HAP-1 (cell line): ENCODE measurements at regions not wholly inside any gene's neighbourhood (a gene's known extent, or its start where the extent isn't known, plus 50 kb on each side); places are given as distances from the start of the nearest gene placed in this dataset.

Experiments
- DNase-seq, 2 experiments: peaks; one replicate each; pipeline ENCODE4 v3.0.0-alpha.2; 2016 to 2020; ENCODE audit warnings: low spot score in 2 of 2
- H3K27me3 ChIP-seq: fragments of 250-450 bp; sonication (Bioruptor Pico); 2 replicates; pipeline ENCODE4 v1.5.1; 2020; ENCODE audit warnings: low read depth, mild to moderate bottlenecking, moderate library complexity
- H3K36me3 ChIP-seq: fragments of 250-450 bp; sonication (Bioruptor Pico); replicated peaks from 2 replicates; pipeline ENCODE4 v1.5.1; 2020; ENCODE audit warnings: mild to moderate bottlenecking
- H3K4me1 ChIP-seq: fragments of 250-450 bp; sonication (Bioruptor Pico); 2 replicates; pipeline ENCODE4 v1.5.1; 2020; ENCODE audit warnings: mild to moderate bottlenecking
- H3K4me3 ChIP-seq: fragments of 250-450 bp; sonication (Bioruptor Pico); 2 replicates; pipeline ENCODE4 v1.5.1; 2020; ENCODE audit warnings: mild to moderate bottlenecking, moderate library complexity
- H3K9me3 ChIP-seq: fragments of 250-450 bp; sonication (Bioruptor Pico); 2 replicates; pipeline ENCODE4 v1.5.1; 2020; ENCODE audit warnings: mild to moderate bottlenecking, moderate library complexity
- in situ Hi-C: fragments of 300-500 bp; cut with MboI; formaldehyde crosslinking; loops from 3 replicates; pipeline ENCODE4 v1.14.3; 2020; ENCODE audit warnings: low sequenced_read_pairs, inconsistent platforms, mixed read lengths

DNA sequence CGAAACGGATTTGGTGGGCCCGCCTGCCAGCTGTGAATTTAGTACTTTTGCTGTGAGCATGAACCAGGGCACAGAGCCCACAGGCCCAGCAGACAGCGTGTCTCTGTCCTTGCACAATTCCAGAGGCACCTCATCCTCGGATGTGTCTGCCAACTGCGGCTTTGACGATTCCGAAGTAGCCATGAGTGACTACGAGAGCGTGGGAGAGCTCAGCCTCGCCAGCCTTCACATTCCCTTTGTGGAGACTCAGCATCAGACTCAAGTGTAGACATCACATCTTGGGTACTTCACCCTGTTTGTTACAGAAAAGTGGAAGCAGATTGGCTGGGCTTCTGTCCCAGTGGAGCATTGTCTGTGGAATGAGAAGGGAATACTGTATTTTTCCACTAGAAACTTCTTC lies 78.6 kb upstream of the MTNR1B start:
- no peak overlapping the region for H3K4me3 ChIP-seq
- DNase-seq: no peak
- H3K9me3 ChIP-seq: no peaks in the 10 kb centered on the region
- in situ Hi-C loops: no loop called here
- H3K36me3 ChIP-seq: no peaks in the 10 kb centered on the region
- H3K27me3 ChIP-seq: no peaks in the 10 kb centered on the region
- no peaks in the 10 kb centered on the region; the same call in 1 of the 2 replicates for H3K4me1 ChIP-seq

DNA sequence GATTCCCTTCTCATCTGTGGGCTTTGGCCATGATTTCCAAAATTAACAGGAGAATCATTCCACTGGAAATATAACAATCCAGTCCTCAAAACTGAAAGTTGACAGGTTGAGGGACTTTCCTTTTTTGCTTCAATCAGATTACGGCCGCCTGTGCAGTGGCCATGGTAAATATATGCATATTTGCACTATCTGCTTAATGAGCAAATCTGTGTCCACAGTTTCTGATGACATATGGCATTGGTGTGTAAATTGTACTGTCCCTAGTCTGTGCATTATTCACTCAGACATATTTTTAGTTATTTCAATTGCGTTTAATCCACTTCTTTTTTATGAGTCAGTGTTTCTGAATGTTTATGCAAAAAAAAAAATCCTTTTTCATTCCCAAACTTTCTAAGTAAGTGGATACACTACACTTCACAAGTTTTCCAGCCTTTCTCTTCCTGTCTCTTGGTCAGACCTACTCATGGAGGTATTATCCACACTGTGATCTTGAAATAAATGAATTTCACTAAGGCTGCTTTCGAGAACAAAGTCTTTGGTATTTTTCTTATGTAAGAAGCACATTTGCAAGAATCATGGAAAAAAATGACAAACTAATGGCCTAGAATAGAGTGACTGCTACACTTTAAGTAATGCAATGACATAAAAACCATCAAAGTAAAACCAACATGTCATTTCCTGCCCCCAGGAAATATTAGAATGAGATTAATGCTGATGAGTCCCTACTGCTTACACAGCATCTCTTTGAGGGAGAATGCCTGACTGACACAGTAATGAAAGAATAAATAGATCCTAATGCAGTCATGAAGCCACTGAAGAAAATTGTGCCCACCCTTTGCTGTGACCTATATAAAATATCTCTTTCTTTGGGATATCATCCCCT lies 76.4 kb upstream of the MTNR1B start:
- no peak overlapping the region for H3K4me3 ChIP-seq
- no peaks in the 10 kb centered on the region for H3K36me3 ChIP-seq
- in situ Hi-C loops: no loop called here
- H3K9me3 ChIP-seq: no peaks in the 10 kb centered on the region
- no peaks in the 10 kb centered on the region; the same call in 1 of the 2 replicates for H3K4me1 ChIP-seq
- peak in 1 of 2 experiments; percentile 2 for DNase-seq
- no peaks in the 10 kb centered on the region for H3K27me3 ChIP-seq

DNA sequence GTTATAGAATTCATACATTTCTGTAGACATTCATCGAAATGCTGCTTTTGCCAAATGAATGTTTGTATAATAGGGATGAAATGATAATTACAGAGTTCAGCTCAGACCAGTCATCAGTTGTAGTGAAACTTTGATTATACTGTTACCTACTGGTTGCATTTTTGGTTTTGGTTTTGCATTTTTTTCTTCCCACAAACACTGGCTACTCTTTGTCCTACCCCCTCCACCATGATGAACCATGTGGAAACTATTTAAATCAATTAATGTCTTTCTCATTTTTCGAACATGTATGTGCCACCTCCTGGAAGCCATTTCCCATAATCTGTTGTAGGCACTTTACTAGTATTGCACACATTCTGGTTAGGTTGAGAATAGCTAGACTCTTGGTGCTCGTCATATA lies 75.3 kb upstream of the MTNR1B start:
- in situ Hi-C loops: no loop called here
- H3K27me3 ChIP-seq: no peaks in the 10 kb centered on the region
- no peaks in the 10 kb centered on the region; the same call in 1 of the 2 replicates for H3K4me1 ChIP-seq
- no peak for DNase-seq
- no peaks in the 10 kb centered on the region for H3K9me3 ChIP-seq
- no peak overlapping the region for H3K4me3 ChIP-seq
- no peaks in the 10 kb centered on the region for H3K36me3 ChIP-seq

DNA sequence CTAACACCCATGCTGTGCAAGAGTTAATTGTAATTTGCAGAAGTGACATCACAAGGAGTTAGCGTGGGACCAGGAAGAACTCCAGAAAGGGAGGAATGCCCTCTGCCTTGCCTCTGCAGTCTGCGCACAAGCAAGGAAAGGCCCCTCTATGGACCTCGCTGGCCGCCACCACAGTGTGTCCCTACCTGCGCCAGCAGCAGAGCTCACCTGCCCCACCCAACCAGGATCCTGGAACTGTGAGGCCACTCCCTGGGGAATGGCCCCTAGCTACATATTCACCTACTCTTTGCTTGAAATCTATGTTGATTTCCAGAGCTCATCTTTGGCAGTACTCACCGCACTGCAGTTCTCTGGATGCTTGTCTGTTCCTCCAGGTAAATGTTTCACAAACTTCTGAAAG lies 72.0 kb upstream of the MTNR1B start:
- DNase-seq: no peak
- Histone ChIP-seq H3K4me1 (no peaks in the 10 kb centered on the region; the same call in 1 of the 2 replicates), H3K27me3 (peaks cover 12% of the 10 kb centered on the region; the same call in 1 of the 2 replicates), H3K4me3 (no peak overlapping the region), H3K36me3 (no peaks in the 10 kb centered on the region), H3K9me3 (no peaks in the 10 kb centered on the region)
- in situ Hi-C loops: no loop called here

DNA sequence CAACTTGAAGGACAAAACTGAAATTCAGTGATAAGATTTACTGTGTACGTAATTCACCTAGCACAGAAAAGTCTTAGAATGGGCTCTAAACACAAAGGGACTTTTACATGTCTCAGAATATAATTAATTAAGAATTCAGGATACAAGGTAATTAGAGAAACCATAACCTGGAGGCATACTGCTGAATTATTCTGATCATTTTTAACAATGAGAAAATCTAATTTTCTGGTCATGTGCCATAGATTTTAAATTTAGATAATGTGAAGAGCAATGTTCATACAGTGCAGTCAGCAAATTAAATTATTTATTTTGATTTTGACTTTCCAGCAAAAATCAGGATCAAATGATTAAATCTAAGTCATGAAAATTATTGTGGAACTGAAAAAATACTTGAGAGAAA lies 67.0 kb upstream of the MTNR1B start:
- DNase-seq: no peak
- peaks cover 12% of the 10 kb centered on the region; the same call in 1 of the 2 replicates for H3K27me3 ChIP-seq
- no peak overlapping the region for H3K4me3 ChIP-seq
- in situ Hi-C loops: no loop called here
- no peaks in the 10 kb centered on the region for H3K4me1 ChIP-seq
- H3K9me3 ChIP-seq: no peaks in the 10 kb centered on the region
- H3K36me3 ChIP-seq: no peaks in the 10 kb centered on the region

DNA sequence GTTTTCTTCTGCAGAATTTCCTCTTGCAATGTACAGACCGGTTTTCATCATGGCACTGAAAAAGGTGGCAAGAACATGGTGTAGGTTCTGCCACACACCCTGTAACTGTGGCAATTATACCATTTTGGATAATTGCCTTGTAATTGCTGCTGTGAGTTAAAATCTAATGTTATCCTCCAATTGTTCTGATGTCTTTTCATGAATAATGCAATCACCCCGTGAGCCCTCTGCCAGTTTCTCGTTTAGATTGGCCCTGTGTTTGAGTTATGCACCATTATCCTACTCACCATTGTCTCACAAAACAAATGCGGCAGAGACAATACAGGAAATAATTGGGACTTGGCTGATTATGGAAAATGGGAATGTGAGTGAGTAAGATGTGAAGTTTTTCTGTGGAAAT lies 61.8 kb upstream of the MTNR1B start:
- Histone ChIP-seq H3K4me1 (no peaks in the 10 kb centered on the region), H3K4me3 (no peak overlapping the region), H3K27me3 (no peaks in the 10 kb centered on the region), H3K36me3 (no peaks in the 10 kb centered on the region), H3K9me3 (no peaks in the 10 kb centered on the region)
- DNase-seq: no peak
- in situ Hi-C loops: no loop called here

DNA sequence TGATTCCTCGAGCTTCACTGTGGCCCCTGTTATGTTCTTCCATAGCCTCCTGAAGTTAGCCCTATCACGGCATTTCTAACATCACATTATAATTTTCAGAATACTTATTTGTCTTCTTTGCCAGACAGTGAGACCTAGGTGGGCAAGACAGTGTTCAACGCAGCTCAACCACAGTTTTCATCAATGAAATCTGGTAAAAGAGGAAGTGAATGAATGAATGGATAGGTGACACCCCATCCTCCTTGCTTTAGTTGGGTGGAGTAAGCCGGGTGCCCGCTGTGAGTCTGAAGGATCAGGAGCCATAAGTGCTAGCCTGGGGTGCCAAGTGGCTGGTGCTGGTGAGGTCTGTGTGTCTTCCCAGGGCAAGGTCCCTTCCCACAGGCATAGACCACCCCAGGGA lies 60.2 kb upstream of the MTNR1B start:
- Histone ChIP-seq H3K4me3 (no peak overlapping the region), H3K36me3 (no peaks in the 10 kb centered on the region), H3K27me3 (no peaks in the 10 kb centered on the region), H3K4me1 (no peaks in the 10 kb centered on the region), H3K9me3 (no peaks in the 10 kb centered on the region)
- no peak for DNase-seq
- in situ Hi-C loops: no loop called here

DNA sequence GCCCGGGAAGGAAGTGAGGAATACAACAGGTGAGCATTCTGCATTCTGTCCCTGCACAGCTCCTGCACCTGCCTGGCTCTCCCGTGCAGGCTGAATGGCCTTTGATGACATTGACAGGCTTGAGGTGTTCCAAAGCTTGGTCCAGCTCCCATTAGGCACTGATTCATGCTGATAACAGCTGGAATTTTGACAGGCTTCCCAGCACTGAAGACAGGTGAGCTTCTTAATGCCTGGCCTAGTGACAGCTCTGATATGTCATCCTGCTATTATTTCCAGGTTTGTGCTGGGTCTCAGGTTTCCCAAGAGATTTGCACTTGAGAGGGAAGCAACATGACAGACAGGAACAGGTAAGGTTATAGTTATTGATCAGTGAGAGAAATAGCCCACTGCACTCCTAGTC lies 58.0 kb upstream of the MTNR1B start:
- in situ Hi-C loops: no loop called here
- Histone ChIP-seq H3K27me3 (no peaks in the 10 kb centered on the region), H3K4me1 (no peaks in the 10 kb centered on the region), H3K36me3 (no peaks in the 10 kb centered on the region), H3K9me3 (no peaks in the 10 kb centered on the region), H3K4me3 (no peak overlapping the region)
- DNase-seq: no peak

DNA sequence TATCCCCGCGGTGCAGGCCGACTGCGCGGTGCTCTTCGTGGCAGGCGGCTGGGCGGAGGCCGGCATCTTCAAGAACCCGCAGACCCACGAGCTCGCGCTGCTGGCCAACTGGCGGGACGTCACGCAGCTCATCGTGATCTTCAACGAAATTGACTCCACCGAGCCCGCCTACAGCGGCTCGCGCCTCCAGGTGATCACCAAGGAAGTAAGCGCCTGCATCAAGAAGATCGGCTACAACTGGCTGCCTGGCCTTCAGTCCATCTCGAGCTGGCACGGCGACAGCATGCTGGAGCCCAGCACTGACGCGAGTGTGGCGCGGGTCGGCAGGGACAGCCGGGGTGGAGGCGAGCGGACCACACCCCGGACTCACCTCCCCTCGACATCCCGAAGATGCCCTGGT lies 53.9 kb upstream of the MTNR1B start:
- Histone ChIP-seq H3K4me1 (peaks cover 5% of the 10 kb centered on the region), H3K36me3 (no peaks in the 10 kb centered on the region), H3K9me3 (no peaks in the 10 kb centered on the region), H3K27me3 (no peaks in the 10 kb centered on the region), H3K4me3 (no peak overlapping the region)
- no peak for DNase-seq
- in situ Hi-C loops: no loop called here

DNA sequence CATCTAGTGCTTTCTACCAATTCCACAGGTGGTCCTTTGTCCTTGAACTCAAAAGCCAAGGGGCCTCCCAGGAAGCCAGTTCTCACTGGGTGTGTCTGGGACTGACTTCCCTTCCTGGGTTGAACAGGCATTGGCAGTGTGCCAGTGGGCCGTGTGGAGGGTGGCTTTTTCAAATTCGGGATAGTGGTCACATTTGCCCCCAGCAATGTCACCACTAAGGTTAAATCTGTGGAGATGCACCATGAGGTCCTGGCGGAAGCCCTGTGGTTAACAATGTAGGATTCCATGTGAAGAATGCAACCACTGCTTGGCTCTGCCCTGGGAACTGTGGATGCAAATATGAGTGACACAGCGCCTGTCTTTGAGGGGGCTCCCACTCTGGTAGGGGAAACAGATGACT lies 53.2 kb upstream of the MTNR1B start:
- Histone ChIP-seq H3K4me1 (peaks cover 5% of the 10 kb centered on the region), H3K9me3 (no peaks in the 10 kb centered on the region), H3K36me3 (no peaks in the 10 kb centered on the region), H3K27me3 (no peaks in the 10 kb centered on the region), H3K4me3 (no peak overlapping the region)
- in situ Hi-C loops: no loop called here
- no peak for DNase-seq

DNA sequence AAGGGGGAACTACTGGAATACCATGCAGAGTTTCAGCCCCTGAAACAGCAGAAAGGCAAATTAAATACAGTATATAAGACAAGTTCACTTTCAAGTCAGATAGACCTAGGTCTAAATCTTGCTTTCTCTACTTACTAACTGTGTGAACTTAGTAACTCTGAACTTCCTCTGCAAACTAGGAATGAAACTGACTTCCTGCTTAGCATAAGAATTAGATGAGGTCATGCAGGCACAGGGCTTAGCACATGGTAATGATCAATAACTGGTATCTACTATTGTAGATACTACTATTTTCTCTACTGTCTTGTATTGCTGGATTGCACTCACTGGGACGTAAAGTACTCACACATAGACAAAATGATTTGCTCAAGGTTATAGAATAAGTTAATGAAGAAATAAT lies 51.5 kb upstream of the MTNR1B start:
- no peak for DNase-seq
- in situ Hi-C loops: no loop called here
- no peaks in the 10 kb centered on the region for H3K36me3 ChIP-seq

DNA sequence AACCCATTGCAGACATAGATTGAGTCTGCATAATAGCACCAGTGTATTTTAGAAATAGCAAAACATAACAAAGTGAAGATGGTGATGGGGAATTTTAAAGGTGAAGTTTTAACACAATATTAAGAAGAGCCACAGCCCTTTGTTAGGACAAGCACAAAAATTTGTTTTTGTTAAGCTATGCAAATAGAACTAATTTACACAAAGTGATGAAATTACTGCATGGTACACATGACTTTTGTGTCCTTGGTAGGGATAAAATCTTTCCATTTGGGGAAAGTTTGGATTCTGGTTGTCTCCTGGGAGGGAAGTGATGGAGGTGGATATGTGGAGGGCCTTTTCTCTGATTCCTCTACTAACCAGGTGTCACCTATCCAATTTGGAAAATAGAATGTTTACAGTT lies 50.4 kb upstream of the MTNR1B start:
- Histone ChIP-seq H3K27me3 (no peaks in the 10 kb centered on the region), H3K36me3 (no peaks in the 10 kb centered on the region), H3K4me3 (no peak overlapping the region), H3K9me3 (no peaks in the 10 kb centered on the region), H3K4me1 (peaks cover 17% of the 10 kb centered on the region)
- in situ Hi-C loops: no loop called here
- no peak for DNase-seq

More for the DNA sequence above, 51.5 kb upstream of the MTNR1B start:
- H3K4me3 ChIP-seq: no peak overlapping the region
- H3K27me3 ChIP-seq: no peaks in the 10 kb centered on the region
- H3K4me1 ChIP-seq: peaks cover 13% of the 10 kb centered on the region
- H3K9me3 ChIP-seq: no peaks in the 10 kb centered on the region
